ENCODE measurements at regions not wholly inside any gene's neighbourhood (a gene's known extent, or its start where the extent isn't known, plus 50 kb on each side); places are given as distances from the start of the nearest gene placed in this dataset.

DNA sequence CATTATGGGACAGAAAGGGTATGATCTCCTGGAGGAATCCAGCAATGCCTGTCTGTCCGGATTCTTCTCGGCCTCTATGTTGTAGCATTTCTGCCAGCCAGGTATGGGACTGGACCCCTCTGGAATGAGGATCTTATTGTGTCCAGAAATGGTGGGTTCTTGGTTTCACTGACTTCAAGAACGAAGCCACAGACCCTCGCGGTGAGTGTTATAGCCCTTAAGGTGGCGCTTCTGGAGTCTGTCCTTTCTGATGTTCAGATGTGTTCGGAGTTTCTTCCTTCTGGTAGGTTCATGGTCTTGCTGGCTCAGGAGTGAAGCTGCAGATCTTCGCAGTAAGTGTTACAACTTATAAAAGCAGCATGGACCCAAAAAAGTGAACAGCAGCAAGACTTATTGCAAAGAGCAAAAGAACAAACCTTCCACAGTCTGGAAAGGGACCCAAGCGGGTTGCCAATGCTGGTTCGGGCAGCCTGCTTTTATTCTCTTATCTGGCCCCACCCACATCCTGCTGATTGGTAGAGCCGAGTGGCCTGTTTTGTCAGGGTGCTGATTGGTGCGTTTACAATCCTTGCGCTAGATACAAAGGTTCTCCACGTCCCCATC, 62.3 kb upstream of the IER3 start:
- DNase-seq (ENCODE audit: low read depth) = no peak

- no peak for DNase-seq (ENCODE audit: low read depth)
These were observed 60.0 kb upstream of the IER3 start for GRCh38 chr6:30804333-30804732.

GRCh38 chr6:30802731-30803130, 58.4 kb upstream of the IER3 start:
- no peak for DNase-seq (ENCODE audit: low read depth)

- no peak for DNase-seq (ENCODE audit: low read depth)
These were observed 57.6 kb upstream of the IER3 start for GRCh38 chr6:30801950-30802349.

GRCh38 chr6:30800871-30801270, 56.5 kb upstream of the IER3 start:
- DNase-seq (ENCODE audit: low read depth) = no peak

DNA sequence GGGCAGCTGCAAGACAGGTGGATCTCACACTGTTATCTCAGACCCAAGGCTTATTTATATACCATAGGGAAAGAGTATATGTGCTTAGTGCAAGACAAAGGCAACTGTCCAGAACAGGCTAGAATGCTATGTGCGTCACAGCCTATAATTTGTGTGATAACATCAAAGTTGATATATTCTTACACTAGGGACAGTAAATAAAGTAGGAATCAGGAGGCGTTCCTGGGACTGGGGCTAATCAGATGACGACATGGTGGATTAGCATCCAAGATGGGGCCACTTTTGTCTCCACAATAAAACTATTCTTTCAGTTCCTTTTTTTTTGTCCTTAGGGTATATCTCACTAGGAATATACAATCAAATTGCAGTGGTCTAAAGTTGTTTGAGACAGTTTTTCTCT, 54.9 kb upstream of the IER3 start:
- DNase-seq (ENCODE audit: low read depth) = no peak

DNA sequence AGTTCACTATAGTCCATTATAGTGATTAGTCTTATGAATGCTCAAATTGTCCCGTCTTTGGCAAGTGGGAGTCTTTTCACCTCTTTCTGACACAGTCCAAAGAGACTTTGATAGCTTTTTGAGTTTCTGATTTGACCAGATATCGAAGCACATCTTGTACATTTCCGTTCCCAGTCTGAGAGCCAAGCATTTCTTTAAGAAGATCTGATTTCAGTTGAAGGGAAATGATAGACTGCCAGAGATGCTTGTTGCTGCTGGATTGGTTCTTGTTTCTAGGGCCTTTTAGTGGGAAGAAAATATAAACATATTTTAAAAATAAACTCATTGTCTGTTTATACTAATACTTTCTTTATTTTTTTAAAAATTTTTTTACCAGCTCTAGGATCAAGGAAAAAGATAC, 54.1 kb upstream of the IER3 start:
- DNase-seq (ENCODE audit: low read depth) = no peak

- no peak for DNase-seq (ENCODE audit: low read depth)
These were observed 51.4 kb upstream of the IER3 start for GRCh38 chr6:30795549-30796293.

Data from amniotic epithelial cell (primary cell).